ENCODE measurements at regions not wholly inside any gene's neighbourhood (a gene's known extent, or its start where the extent isn't known, plus 50 kb on each side); places are given as distances from the start of the nearest gene placed in this dataset.

DNA sequence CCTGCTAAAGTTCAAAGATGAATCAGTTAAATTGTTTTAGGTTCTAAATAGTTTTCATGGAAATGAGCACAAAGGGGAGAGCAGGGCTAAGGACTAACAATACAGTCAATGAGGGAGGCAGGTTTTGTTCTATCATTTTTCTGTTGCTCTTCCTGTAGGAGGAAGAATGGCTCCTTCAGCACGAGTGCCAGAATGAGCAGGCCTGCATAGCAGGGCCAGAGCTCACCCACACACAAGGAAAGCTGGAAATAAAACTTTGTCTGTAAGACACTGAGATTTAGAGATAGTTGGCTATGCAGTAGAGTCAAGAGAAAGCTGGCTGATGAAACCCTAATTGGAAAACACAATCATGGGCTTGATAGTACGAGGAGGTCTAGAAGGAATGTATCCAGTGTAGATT lies 313.3 kb downstream of the MBD2 start:
- H3K36me3 ChIP-seq (ENCODE audit: low read depth, low read length): no peaks in the 10 kb centered on the region
- no peaks in the 10 kb centered on the region for H3K27me3 ChIP-seq (ENCODE audit: low read length)
- H2AFZ ChIP-seq (ENCODE audit: low read length): no peak overlapping the region
- no peak for ATAC-seq
- intact Hi-C loops (cut with micrococcal nuclease): no loop called here
- no peak overlapping the region for H3K4me3 ChIP-seq (ENCODE audit: low read length)
- H3F3A ChIP-seq (ENCODE audit: low read length, unreplicated experiment): no peaks in the 10 kb centered on the region
- H3K9me3 ChIP-seq (ENCODE audit: low read length): no peaks in the 10 kb centered on the region
- H3K4me2 ChIP-seq (ENCODE audit: low read length): no peak overlapping the region
- no peaks in the 10 kb centered on the region for H4K20me1 ChIP-seq (ENCODE audit: low read length)
- no peaks in the 10 kb centered on the region for H3K9me2 ChIP-seq (replicated peaks; ENCODE audit: low read length)
- TF ChIP-seq EZH2phosphoT487 (IDR thresholded peaks at IDR 0.05; ENCODE audit: borderline replicate concordance, low read length) (no peak), CTCF (conservative IDR thresholded peaks at IDR 0.05; ENCODE audit: low read depth, low read length) (no peak), EZH2 (IDR thresholded peaks at IDR 0.05; ENCODE audit: low read length, unreplicated experiment) (no peak)
- CTCF ChIA-PET: interaction anchor here (0.6 kb wide), 1 partner anchor 208 kb away, joined by 3 read pairs; no protein-coding TSS in a partner anchor
- BruUV-seq (replicated peaks): no TSS peak
- no peak overlapping the region for H3K9ac ChIP-seq (ENCODE audit: low read length)
- no peak overlapping the region for H3K27ac ChIP-seq (ENCODE audit: low read length)
- H3K79me2 ChIP-seq (ENCODE audit: low read length): no peaks in the 10 kb centered on the region
- POLR2A ChIA-PET (ENCODE audit: unreplicated experiment): no interaction called here
- no peak for DNase-seq
- no peaks in the 10 kb centered on the region for H3K4me1 ChIP-seq (ENCODE audit: insufficient read depth, low read length)

- Histone ChIP-seq H3K4me3 (ENCODE audit: low read length) (no peak overlapping the region), H3K9me3 (ENCODE audit: low read length) (no peaks in the 10 kb centered on the region), H3K27ac (ENCODE audit: low read length) (no peak overlapping the region), H3F3A (ENCODE audit: low read length, unreplicated experiment) (no peaks in the 10 kb centered on the region), H3K36me3 (ENCODE audit: low read depth, low read length) (no peaks in the 10 kb centered on the region), H3K4me1 (ENCODE audit: insufficient read depth, low read length) (no peaks in the 10 kb centered on the region), H2AFZ (ENCODE audit: low read length) (no peak overlapping the region), H3K27me3 (ENCODE audit: low read length) (peaks cover 13% of the 10 kb centered on the region; the same call in 1 of the 2 replicates), H3K79me2 (ENCODE audit: low read length) (no peaks in the 10 kb centered on the region), H4K20me1 (ENCODE audit: low read length) (no peaks in the 10 kb centered on the region), H3K9ac (ENCODE audit: low read length) (no peak overlapping the region), H3K9me2 (replicated peaks; ENCODE audit: low read length) (no peaks in the 10 kb centered on the region), H3K4me2 (ENCODE audit: low read length) (no peak overlapping the region)
- CTCF ChIA-PET: interaction anchor here (0.8 kb wide), 1 partner anchor 210 kb away, joined by 3 read pairs; no protein-coding TSS in a partner anchor
- ATAC-seq (peak; percentile 60; the same call in 1 of the 2 replicates), DNase-seq (peak; percentile 70)
- no TSS peak for BruUV-seq (replicated peaks)
- POLR2A ChIA-PET (ENCODE audit: unreplicated experiment): no interaction called here
- intact Hi-C loops (cut with micrococcal nuclease): loop anchor here (1.0 kb wide), 2 partner anchors 134 to 210 kb away; no protein-coding TSS in a partner anchor
- TF ChIP-seq CTCF (conservative IDR thresholded peaks at IDR 0.05; ENCODE audit: low read depth, low read length): peak; percentile 86
- no peak for TF ChIP-seq EZH2 (IDR thresholded peaks at IDR 0.05; ENCODE audit: low read length, unreplicated experiment)
- TF ChIP-seq EZH2phosphoT487 (IDR thresholded peaks at IDR 0.05; ENCODE audit: borderline replicate concordance, low read length): no peak
Measured at GRCh38 chr18:53909668-53910067, 314.8 kb downstream of the MBD2 start.

GRCh38 chr18:53907921-53908320 lies 316.5 kb downstream of the MBD2 start:
- no peak overlapping the region for H3K27ac ChIP-seq (ENCODE audit: low read length)
- no TSS peak for BruUV-seq (replicated peaks)
- no peak overlapping the region for H3K4me2 ChIP-seq (ENCODE audit: low read length)
- H3K36me3 ChIP-seq (ENCODE audit: low read depth, low read length): no peaks in the 10 kb centered on the region
- intact Hi-C loops (cut with micrococcal nuclease): no loop called here
- POLR2A ChIA-PET (ENCODE audit: unreplicated experiment): no interaction called here
- DNase-seq (no peak), ATAC-seq (no peak)
- H3K79me2 ChIP-seq (ENCODE audit: low read length): no peaks in the 10 kb centered on the region
- H3K4me3 ChIP-seq (ENCODE audit: low read length): no peak overlapping the region
- H3F3A ChIP-seq (ENCODE audit: low read length, unreplicated experiment): no peaks in the 10 kb centered on the region
- H2AFZ ChIP-seq (ENCODE audit: low read length): no peak overlapping the region
- no peak overlapping the region for H3K9ac ChIP-seq (ENCODE audit: low read length)
- TF ChIP-seq CTCF (conservative IDR thresholded peaks at IDR 0.05; ENCODE audit: low read depth, low read length): no peak
- no peak for TF ChIP-seq EZH2phosphoT487 (IDR thresholded peaks at IDR 0.05; ENCODE audit: borderline replicate concordance, low read length)
- TF ChIP-seq EZH2 (IDR thresholded peaks at IDR 0.05; ENCODE audit: low read length, unreplicated experiment): no peak
- no peaks in the 10 kb centered on the region for H4K20me1 ChIP-seq (ENCODE audit: low read length)
- no peaks in the 10 kb centered on the region for H3K9me3 ChIP-seq (ENCODE audit: low read length)
- peaks cover 27% of the 10 kb centered on the region; the same call in 1 of the 2 replicates for H3K27me3 ChIP-seq (ENCODE audit: low read length)
- CTCF ChIA-PET: interaction anchor here (0.6 kb wide), 2 partner anchors 19 to 220 kb away, joined by 3 read pairs; no protein-coding TSS in a partner anchor
- H3K9me2 ChIP-seq (replicated peaks; ENCODE audit: low read length): no peaks in the 10 kb centered on the region
- no peaks in the 10 kb centered on the region for H3K4me1 ChIP-seq (ENCODE audit: insufficient read depth, low read length)

All from PC-3 (cell line).